Mesendoderm (in vitro differentiated cells): ENCODE measurements at regions not wholly inside any gene's neighbourhood (a gene's known extent, or its start where the extent isn't known, plus 50 kb on each side); places are given as distances from the start of the nearest gene placed in this dataset.
"Not testable (repeated sequence)": the region's sequence is repeated elsewhere in the genome, so short reads cannot be mapped to it uniquely, and the experiment has no call there.

Source experiments
- DNase-seq: peaks from one replicate; pipeline ENCODE4 v3.0.0; 2013
- H2AK5ac ChIP-seq: 2 replicates; pipeline ENCODE4 v1.6.1; 2013; ENCODE audit warnings: low read length, inconsistent platforms
- H2BK120ac ChIP-seq: 2 replicates; pipeline ENCODE4 v1.6.1; 2013; ENCODE audit warnings: low read depth, mild to moderate bottlenecking, low read length, moderate library complexity, mixed read lengths
- H2BK15ac ChIP-seq: replicated peaks from 2 replicates; pipeline ENCODE4 v1.6.1; 2013; ENCODE audit warnings: low read depth, mild to moderate bottlenecking, moderate library complexity
- H2BK5ac ChIP-seq: 2 replicates; pipeline ENCODE4 v1.6.1; 2013; ENCODE audit warnings: low read length, inconsistent platforms
- H3K18ac ChIP-seq: 2 replicates; pipeline ENCODE4 v1.6.1; 2013; ENCODE audit warnings: mild to moderate bottlenecking, low read length, mixed read lengths
- H3K23ac ChIP-seq: one replicate; pipeline ENCODE4 v1.6.1; 2013; ENCODE audit warnings: low read length
- H3K27ac ChIP-seq: 2 replicates; pipeline ENCODE4 v1.5.1; 2013; ENCODE audit warnings: low read depth, mild to moderate bottlenecking, inconsistent platforms, low read length, moderate library complexity
- H3K27me3 ChIP-seq: 2 replicates; pipeline ENCODE4 v1.6.1; 2013; ENCODE audit warnings: low read length, control low read depth, mild to moderate bottlenecking, inconsistent platforms; ENCODE audit not compliant: insufficient read depth, poor library complexity
- H3K36me3 ChIP-seq: 2 replicates; pipeline ENCODE4 v1.6.1; 2013; ENCODE audit warnings: low read length, inconsistent platforms; ENCODE audit not compliant: control insufficient read depth, insufficient read depth
- H3K4ac ChIP-seq: one replicate; pipeline ENCODE4 v1.6.1; 2013; ENCODE audit warnings: low read depth, mild to moderate bottlenecking, low read length, moderate library complexity
- H3K4me1 ChIP-seq: 2 replicates; pipeline ENCODE4 v1.6.1; 2013; ENCODE audit warnings: low read depth, low read length, inconsistent platforms; ENCODE audit not compliant: control insufficient read depth
- H3K4me2 ChIP-seq: 2 replicates; pipeline ENCODE4 v1.6.1; 2013; ENCODE audit warnings: low read length
- H3K4me3 ChIP-seq: 2 replicates; pipeline ENCODE4 v1.5.1; 2013; ENCODE audit warnings: mild to moderate bottlenecking, low read length
- H3K56ac ChIP-seq: one replicate; pipeline ENCODE4 v1.6.1; 2013; ENCODE audit warnings: low read length
- H3K79me1 ChIP-seq: 2 replicates; pipeline ENCODE4 v1.6.1; 2013; ENCODE audit warnings: low read length, inconsistent platforms
- H3K79me2 ChIP-seq: 2 replicates; pipeline ENCODE4 v1.6.1; 2013; ENCODE audit warnings: mild to moderate bottlenecking, low read length; ENCODE audit not compliant: control insufficient read depth, insufficient read depth
- H3K9ac ChIP-seq: 2 replicates; pipeline ENCODE4 v1.6.1; 2013; ENCODE audit warnings: low read length, inconsistent platforms
- H4K5ac ChIP-seq: one replicate; pipeline ENCODE4 v1.6.1; 2013; ENCODE audit warnings: low read length
- H4K8ac ChIP-seq: one replicate; pipeline ENCODE4 v1.6.1; 2013; ENCODE audit warnings: low read depth, mild to moderate bottlenecking, control low read depth, low read length, moderate library complexity
- WGBS: extraction: QIAGEN DNeasy Blood & Tissue Kit; methylation state at CpG from one replicate; pipeline ENCODE4 v1.1.7; 2013; ENCODE audit warnings: low lambda C conversion rate, missing lambda C conversion rate; ENCODE audit not compliant: insufficient coverage; ENCODE audit errors: extremely low coverage; 5-methylcytosine and 5-hydroxymethylcytosine counted together

GRCh38 chr2:95654897-95655296 lies 63.1 kb downstream of the TRIM43 start:
- not testable (repeated sequence) for H3K9ac ChIP-seq, H4K5ac ChIP-seq, H3K4me3 ChIP-seq, H3K36me3 ChIP-seq, H3K4ac ChIP-seq, H2BK120ac ChIP-seq, H3K56ac ChIP-seq, H3K4me2 ChIP-seq, H3K79me1 ChIP-seq, H3K23ac ChIP-seq, H4K8ac ChIP-seq, H2AK5ac ChIP-seq, H3K27me3 ChIP-seq, H3K4me1 ChIP-seq, H2BK15ac ChIP-seq, H3K27ac ChIP-seq, DNase-seq, H2BK5ac ChIP-seq, H3K79me2 ChIP-seq, H3K18ac ChIP-seq
- WGBS: no CpG with 5 or more reads among the region's 3 CpGs

GRCh38 chr2:95656553-95656952 lies 64.8 kb downstream of the TRIM43 start:
- not testable (repeated sequence) for H2AK5ac ChIP-seq, H4K5ac ChIP-seq, H3K4me2 ChIP-seq, H3K18ac ChIP-seq, H4K8ac ChIP-seq, H3K4me3 ChIP-seq, H3K4ac ChIP-seq, DNase-seq, H3K23ac ChIP-seq, H3K4me1 ChIP-seq, H3K27ac ChIP-seq, H2BK15ac ChIP-seq, H2BK5ac ChIP-seq, H3K27me3 ChIP-seq, H3K36me3 ChIP-seq, H3K79me2 ChIP-seq, H3K9ac ChIP-seq, H3K56ac ChIP-seq, H2BK120ac ChIP-seq, H3K79me1 ChIP-seq
- WGBS: no CpG with 5 or more reads among the region's 1 CpG

GRCh38 chr2:95657937-95658336 lies 66.1 kb downstream of the TRIM43 start:
- not testable (repeated sequence) for H3K4me2 ChIP-seq, DNase-seq, H2BK120ac ChIP-seq, H3K4me3 ChIP-seq, H3K18ac ChIP-seq, H3K27ac ChIP-seq, H3K79me1 ChIP-seq, H3K23ac ChIP-seq, H4K8ac ChIP-seq, H3K27me3 ChIP-seq, H3K79me2 ChIP-seq, H3K4me1 ChIP-seq, H2BK15ac ChIP-seq, H3K4ac ChIP-seq, H4K5ac ChIP-seq, H3K9ac ChIP-seq, H3K56ac ChIP-seq, H2BK5ac ChIP-seq, H2AK5ac ChIP-seq, H3K36me3 ChIP-seq
- WGBS: no CpG with 5 or more reads among the region's 3 CpGs

- H3K79me1 ChIP-seq, H4K8ac ChIP-seq, H3K27ac ChIP-seq, H3K4me1 ChIP-seq, H3K18ac ChIP-seq, H3K56ac ChIP-seq, DNase-seq, H3K79me2 ChIP-seq, H2BK15ac ChIP-seq, H3K4ac ChIP-seq, H3K9ac ChIP-seq, H3K4me2 ChIP-seq, H2AK5ac ChIP-seq, H2BK120ac ChIP-seq, H2BK5ac ChIP-seq, H3K27me3 ChIP-seq, H3K36me3 ChIP-seq, H3K23ac ChIP-seq, H4K5ac ChIP-seq, H3K4me3 ChIP-seq: not testable (repeated sequence)
- no CpG with 5 or more reads among the region's 16 CpGs for WGBS
Measured at GRCh38 chr2:95660766-95661562, 69.2 kb downstream of the TRIM43 start.

GRCh38 chr2:95663471-95664441 lies 72.0 kb downstream of the TRIM43 start:
- not testable (repeated sequence) for H2BK15ac ChIP-seq, H2BK5ac ChIP-seq, H3K27me3 ChIP-seq, H3K4me3 ChIP-seq, H3K4ac ChIP-seq, H3K18ac ChIP-seq, H3K79me2 ChIP-seq, H3K56ac ChIP-seq, H3K4me2 ChIP-seq, H2BK120ac ChIP-seq, H3K23ac ChIP-seq, H4K5ac ChIP-seq, H3K4me1 ChIP-seq, H3K9ac ChIP-seq, H3K36me3 ChIP-seq, H3K79me1 ChIP-seq, H3K27ac ChIP-seq, H2AK5ac ChIP-seq, H4K8ac ChIP-seq, DNase-seq
- no CpG with 5 or more reads among the region's 27 CpGs for WGBS
